Retinal pigment epithelial cell (primary cell): ENCODE measurements at regions not wholly inside any gene's neighbourhood (a gene's known extent, or its start where the extent isn't known, plus 50 kb on each side); places are given as distances from the start of the nearest gene placed in this dataset.

ENCODE experiments used
- DNase-seq: peaks from one replicate; pipeline ENCODE4 v3.0.0-alpha.2; 2010; ENCODE audit warnings: low read depth
- H3K4me3 ChIP-seq: 2 replicates; pipeline ENCODE4 v1.5.1; 2011; ENCODE audit warnings: mild to moderate bottlenecking, low read length, control low read depth, moderate library complexity
- TF ChIP-seq, protein P1 (sequence below): conservative IDR thresholded peaks from 2 replicates; pipeline ENCODE4 v1.5.1; 2011; ENCODE audit warnings: low read depth, low read length, control low read depth, inconsistent platforms

DNA sequence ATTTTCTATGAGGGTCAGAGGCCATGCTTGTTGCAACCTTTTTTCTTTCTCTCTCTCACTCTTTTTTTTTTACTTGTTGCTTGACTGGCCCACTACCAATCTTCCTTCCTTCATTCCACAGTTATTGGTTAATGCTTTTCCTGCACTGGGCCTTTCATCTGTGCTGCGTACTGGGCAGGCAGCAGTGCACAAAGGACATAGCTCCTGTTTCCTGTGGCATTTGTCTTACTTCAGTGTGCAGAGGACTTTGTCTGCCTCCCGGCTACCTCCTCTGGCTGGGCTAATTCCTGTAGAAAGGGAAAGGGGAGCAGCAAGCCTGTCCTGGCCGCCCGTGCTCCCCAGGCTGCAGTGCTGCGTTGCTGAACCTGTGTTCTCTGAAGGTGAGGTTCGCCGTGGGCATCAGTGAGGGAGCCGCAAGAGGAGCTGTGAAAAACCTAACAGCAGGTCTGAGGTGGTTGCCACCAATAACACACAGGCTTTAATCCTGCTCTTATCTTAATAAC lies 93.7 kb upstream of the RGMA start:
- TF ChIP-seq, protein P1, sequence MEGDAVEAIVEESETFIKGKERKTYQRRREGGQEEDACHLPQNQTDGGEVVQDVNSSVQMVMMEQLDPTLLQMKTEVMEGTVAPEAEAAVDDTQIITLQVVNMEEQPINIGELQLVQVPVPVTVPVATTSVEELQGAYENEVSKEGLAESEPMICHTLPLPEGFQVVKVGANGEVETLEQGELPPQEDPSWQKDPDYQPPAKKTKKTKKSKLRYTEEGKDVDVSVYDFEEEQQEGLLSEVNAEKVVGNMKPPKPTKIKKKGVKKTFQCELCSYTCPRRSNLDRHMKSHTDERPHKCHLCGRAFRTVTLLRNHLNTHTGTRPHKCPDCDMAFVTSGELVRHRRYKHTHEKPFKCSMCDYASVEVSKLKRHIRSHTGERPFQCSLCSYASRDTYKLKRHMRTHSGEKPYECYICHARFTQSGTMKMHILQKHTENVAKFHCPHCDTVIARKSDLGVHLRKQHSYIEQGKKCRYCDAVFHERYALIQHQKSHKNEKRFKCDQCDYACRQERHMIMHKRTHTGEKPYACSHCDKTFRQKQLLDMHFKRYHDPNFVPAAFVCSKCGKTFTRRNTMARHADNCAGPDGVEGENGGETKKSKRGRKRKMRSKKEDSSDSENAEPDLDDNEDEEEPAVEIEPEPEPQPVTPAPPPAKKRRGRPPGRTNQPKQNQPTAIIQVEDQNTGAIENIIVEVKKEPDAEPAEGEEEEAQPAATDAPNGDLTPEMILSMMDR = no peak
- DNase-seq = no peak
- no peak overlapping the region for H3K4me3 ChIP-seq

DNA sequence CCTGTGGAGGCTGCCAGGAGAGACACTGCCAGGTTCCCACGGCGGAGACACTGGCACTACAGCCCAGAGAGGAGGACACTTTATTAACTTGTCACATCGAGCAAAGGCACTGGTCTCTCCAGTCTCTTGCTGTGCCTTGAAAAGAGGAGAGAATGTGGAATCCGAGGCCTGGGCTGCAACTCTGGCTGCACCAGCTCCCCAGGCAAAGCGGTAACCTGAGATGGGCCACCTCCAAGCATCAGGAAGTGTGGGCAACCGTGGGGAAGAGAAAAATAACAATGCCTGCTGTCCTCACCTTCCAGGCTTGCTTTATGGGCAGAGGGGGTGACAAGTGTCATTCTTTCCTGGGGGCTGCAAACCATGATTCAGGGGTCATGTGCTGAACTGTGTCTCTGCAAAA lies 91.6 kb upstream of the RGMA start:
- H3K4me3 ChIP-seq = no peak overlapping the region
- no peak for DNase-seq
- TF ChIP-seq, protein P1 = no peak

DNA sequence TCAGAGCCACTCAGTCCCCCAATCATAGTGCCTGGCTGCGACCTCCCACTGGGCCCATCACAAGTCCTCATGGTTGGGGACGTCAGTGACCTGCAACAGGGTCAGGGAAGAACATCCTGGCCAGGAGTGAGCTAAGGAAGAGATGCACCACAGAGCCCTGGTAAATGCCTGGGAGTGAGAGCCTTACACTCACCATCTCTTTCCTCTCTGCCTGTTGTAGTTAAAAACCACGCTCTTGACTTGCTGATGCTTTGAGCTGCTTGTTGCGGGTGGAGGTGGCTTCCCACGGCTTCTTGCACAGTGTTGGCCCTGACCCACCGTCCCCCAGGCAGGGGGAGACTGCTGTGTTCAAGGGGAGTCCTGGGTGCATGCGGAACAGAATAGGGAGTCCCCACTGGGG lies 91.1 kb upstream of the RGMA start:
- no peak overlapping the region for H3K4me3 ChIP-seq
- TF ChIP-seq, protein P1 = no peak
- no peak for DNase-seq

DNA sequence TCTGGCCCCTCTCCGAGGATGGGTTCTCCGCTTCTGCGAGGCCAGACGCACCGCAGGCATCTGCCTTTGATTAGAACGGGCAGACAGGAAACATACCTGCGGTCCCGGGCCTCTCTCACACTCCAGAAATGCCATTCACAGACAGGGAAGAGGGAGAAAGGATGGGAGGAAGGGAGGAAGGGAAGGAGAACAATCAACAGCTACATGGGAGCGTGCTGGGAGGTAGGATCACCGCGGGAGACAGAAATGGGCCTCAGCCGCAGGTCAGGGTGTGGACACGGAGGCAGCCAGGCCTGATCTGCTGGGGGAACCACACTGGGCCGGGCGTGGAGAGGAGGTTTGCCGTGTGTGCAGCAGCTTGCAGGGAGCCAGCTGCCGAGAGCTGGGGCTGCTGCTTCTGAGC lies 90.7 kb upstream of the RGMA start:
- H3K4me3 ChIP-seq = no peak overlapping the region
- TF ChIP-seq, protein P1 = no peak
- no peak for DNase-seq

DNA sequence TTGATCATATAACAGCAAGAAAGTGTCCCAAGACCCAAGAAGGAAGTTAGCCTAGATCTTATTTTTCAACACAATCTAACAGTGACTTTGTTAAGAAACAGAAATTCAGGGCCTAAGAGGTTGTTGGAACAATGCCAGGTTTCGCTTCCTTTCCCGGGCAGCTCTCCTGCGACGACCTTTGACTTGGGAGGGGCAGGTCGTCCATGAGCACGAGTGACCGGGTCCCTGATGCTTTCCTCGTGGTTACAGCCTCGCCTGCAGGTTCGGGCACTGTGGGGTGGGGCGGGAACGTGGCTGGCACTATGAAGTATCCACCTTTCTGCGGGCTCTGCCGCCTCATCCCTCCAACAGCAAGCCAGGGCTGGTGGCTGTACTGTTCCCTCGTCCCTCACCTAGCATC lies 90.1 kb upstream of the RGMA start:
- TF ChIP-seq, protein P1 = no peak
- DNase-seq = no peak
- H3K4me3 ChIP-seq = no peak overlapping the region

DNA sequence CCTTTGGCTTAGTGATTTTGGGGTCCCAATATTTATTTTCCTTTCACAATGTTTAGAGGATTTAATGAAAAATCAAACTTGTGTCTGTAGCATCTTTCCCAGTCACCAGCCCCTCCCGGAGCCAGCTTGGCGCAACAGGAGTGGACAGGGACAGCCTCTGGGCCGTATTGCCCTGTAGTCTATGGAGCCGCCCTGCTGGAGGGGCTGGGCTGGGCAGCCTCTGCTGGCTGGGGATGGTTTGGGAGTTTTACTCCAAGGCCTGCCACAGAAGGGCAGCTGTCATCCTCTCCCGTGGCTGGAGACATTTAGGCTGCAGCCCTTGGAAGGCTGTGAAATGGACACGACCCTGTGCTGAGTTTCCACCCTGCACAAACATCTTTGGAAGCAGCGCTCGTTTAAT lies 89.4 kb upstream of the RGMA start:
- TF ChIP-seq, protein P1 = no peak
- H3K4me3 ChIP-seq = no peak overlapping the region
- DNase-seq = no peak

DNA sequence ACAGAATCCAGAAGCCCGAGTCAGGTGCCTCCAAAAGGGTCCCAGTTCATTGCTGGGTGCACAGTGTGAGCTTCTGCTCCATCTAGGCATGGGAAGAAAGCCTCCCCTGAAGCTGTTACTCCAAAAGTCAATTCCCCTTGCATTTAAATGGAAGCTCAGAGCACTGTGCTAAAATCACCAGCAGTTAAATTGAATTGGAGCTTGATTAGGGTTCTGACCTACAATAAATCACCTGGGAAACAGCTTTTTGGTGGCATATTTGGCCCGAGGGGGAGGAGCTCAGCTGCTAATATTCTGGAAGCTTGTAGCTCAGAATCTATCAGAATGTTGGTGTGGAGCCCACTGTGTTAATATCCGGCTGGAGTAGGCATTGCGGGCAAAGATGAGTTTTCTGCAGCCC lies 87.1 kb upstream of the RGMA start:
- DNase-seq = no peak
- TF ChIP-seq, protein P1 = no peak
- no peak overlapping the region for H3K4me3 ChIP-seq
